ENCODE measurements at regions not wholly inside any gene's neighbourhood (a gene's known extent, or its start where the extent isn't known, plus 50 kb on each side); places are given as distances from the start of the nearest gene placed in this dataset.

GRCh38 chr4:111773858-111774257 is 371.4 kb upstream of the FAM241A start:
- TF ChIP-seq, protein P1, sequence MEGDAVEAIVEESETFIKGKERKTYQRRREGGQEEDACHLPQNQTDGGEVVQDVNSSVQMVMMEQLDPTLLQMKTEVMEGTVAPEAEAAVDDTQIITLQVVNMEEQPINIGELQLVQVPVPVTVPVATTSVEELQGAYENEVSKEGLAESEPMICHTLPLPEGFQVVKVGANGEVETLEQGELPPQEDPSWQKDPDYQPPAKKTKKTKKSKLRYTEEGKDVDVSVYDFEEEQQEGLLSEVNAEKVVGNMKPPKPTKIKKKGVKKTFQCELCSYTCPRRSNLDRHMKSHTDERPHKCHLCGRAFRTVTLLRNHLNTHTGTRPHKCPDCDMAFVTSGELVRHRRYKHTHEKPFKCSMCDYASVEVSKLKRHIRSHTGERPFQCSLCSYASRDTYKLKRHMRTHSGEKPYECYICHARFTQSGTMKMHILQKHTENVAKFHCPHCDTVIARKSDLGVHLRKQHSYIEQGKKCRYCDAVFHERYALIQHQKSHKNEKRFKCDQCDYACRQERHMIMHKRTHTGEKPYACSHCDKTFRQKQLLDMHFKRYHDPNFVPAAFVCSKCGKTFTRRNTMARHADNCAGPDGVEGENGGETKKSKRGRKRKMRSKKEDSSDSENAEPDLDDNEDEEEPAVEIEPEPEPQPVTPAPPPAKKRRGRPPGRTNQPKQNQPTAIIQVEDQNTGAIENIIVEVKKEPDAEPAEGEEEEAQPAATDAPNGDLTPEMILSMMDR (IDR thresholded peaks at IDR 0.05; ENCODE audit: low read depth, low read length, missing input control), result no peak
- TF ChIP-seq RAD21 (IDR thresholded peaks at IDR 0.05) (no peak), SP1 (IDR thresholded peaks at IDR 0.05) (no peak), RXRA (IDR thresholded peaks at IDR 0.05) (no peak), ZBTB33 (IDR thresholded peaks at IDR 0.05) (no peak), TAF1 (conservative IDR thresholded peaks at IDR 0.05) (no peak), REST (IDR thresholded peaks at IDR 0.05) (no peak), MAX (IDR thresholded peaks at IDR 0.05) (no peak), JUND (IDR thresholded peaks at IDR 0.05) (no peak), HNF4G (IDR thresholded peaks at IDR 0.05) (no peak), FOXA1 (IDR thresholded peaks at IDR 0.05) (no peak), NR2F2 (IDR thresholded peaks at IDR 0.05) (no peak)

Data from liver (tissue), 3 donors.